ENCODE measurements at regions not wholly inside any gene's neighbourhood (a gene's known extent, or its start where the extent isn't known, plus 50 kb on each side); places are given as distances from the start of the nearest gene placed in this dataset.

GRCh38 chr15:99475754-99476412 is 89.9 kb upstream of the MEF2A start:
- no peak for TF ChIP-seq CTCF (IDR thresholded peaks at IDR 0.05)
- TF ChIP-seq POLR2A (IDR thresholded peaks at IDR 0.05), result no peak
